Esophagus squamous epithelium (tissue), 5 donors: ENCODE measurements at regions not wholly inside any gene's neighbourhood (a gene's known extent, or its start where the extent isn't known, plus 50 kb on each side); places are given as distances from the start of the nearest gene placed in this dataset.
A peak's percentile ranks its signal among the peaks of the same experiment; 100 is the strongest.

Source experiments
- DNase-seq: peaks from one replicate; lab custom pipeline; 2025; lab: John Stamatoyannopoulos, UW
- H3K27ac ChIP-seq, 4 donors: fragments of 200-600 bp; sonication (generic); one replicate each; pipeline ENCODE4 v1.5.1; 2016 to 2019; ENCODE audit warnings: mild to moderate bottlenecking in 1 of 4
- H3K27me3 ChIP-seq, 4 donors: fragments of 200-600 bp; sonication (generic); 1 replicate in 3 of 4; 2 replicates in 1 of 4; pipeline versions ENCODE4 v1.5.1 to v1.6.0; 2017 to 2021; ENCODE audit warnings: antibody characterized with exemption in 1 of 4
- H3K36me3 ChIP-seq, 3 donors: fragments of 200-600 bp; sonication (generic); one replicate each; pipeline ENCODE4 v1.5.1; 2016 to 2019
- H3K4me1 ChIP-seq, 3 donors: fragments of 200-600 bp; sonication (generic); one replicate each; pipeline ENCODE4 v1.5.1; 2017 to 2019
- H3K4me3 ChIP-seq, 4 donors: fragments of 200-600 bp; sonication (generic); 1 replicate in 3 of 4; 2 replicates in 1 of 4; pipeline ENCODE4 v1.5.1; 2016 to 2019; ENCODE audit warnings: mild to moderate bottlenecking in 2 of 4, moderate library complexity in 1 of 4
- H3K9me3 ChIP-seq, 3 donors: fragments of 200-600 bp; sonication (generic); one replicate each; pipeline ENCODE4 v1.5.1; 2016 to 2019
- POLR2A ChIP-seq, 4 donors: fragments of 450-650 bp; IDR thresholded peaks; one replicate each; pipeline ENCODE4 v1.6.1; 2017; ENCODE audit warnings: antibody characterized with exemption in 4 of 4, mild to moderate bottlenecking in 4 of 4, moderate library complexity in 3 of 4
- WGBS, 2 donors: methylation state at CpG; one replicate each; pipeline ENCODE4 v1.1.5; 2018; 5-methylcytosine and 5-hydroxymethylcytosine counted together
- intact Hi-C: fragments of 100-400 bp; cut with DNase I; formaldehyde crosslinking; loops from one replicate; pipeline ENCODE4 v1.15.0; 2022
- TF ChIP-seq, protein P1 (sequence below), 6 experiments: fragments of 450-650 bp in 4 of 6; fragments of 200-600 bp in 2 of 6; sonication (generic) in 2 of 6; IDR thresholded peaks; one replicate each; pipeline ENCODE4 v1.5.1; 2016 to 2019; ENCODE audit warnings: antibody characterized with exemption in 6 of 6, mild to moderate bottlenecking in 4 of 6, moderate library complexity in 4 of 6
- donor health status: DM: yes; HTN: yes; CAD: no.

DNA sequence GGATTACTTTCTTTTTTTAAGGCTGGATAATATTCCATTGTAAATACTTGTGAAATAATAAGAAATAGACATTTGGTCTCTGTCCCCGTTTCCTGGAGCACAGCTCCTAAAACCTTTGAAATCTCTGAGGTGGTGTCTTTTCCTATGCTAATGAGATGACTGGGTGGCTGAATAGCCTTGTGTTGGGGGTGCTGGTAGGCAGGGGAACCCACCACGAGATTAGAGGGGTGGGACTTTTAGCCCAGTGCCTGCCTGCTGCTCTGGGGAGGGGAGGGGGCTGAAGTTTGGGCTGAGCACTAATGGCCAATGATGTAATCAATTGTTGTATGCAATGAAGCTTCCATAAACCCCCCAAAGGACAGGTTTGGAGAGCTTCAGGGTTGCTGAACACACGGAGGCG lies 175.7 kb downstream of the FGF9 start:
- TF ChIP-seq POLR2A (IDR thresholded peaks at IDR 0.05) = no peak
- TF ChIP-seq, protein P1, sequence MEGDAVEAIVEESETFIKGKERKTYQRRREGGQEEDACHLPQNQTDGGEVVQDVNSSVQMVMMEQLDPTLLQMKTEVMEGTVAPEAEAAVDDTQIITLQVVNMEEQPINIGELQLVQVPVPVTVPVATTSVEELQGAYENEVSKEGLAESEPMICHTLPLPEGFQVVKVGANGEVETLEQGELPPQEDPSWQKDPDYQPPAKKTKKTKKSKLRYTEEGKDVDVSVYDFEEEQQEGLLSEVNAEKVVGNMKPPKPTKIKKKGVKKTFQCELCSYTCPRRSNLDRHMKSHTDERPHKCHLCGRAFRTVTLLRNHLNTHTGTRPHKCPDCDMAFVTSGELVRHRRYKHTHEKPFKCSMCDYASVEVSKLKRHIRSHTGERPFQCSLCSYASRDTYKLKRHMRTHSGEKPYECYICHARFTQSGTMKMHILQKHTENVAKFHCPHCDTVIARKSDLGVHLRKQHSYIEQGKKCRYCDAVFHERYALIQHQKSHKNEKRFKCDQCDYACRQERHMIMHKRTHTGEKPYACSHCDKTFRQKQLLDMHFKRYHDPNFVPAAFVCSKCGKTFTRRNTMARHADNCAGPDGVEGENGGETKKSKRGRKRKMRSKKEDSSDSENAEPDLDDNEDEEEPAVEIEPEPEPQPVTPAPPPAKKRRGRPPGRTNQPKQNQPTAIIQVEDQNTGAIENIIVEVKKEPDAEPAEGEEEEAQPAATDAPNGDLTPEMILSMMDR (IDR thresholded peaks at IDR 0.05) = no peak
- no peaks in the 10 kb centered on the region for H3K9me3 ChIP-seq
- intact Hi-C loops = no loop called here
- H3K27me3 ChIP-seq = no peaks in the 10 kb centered on the region
- no peak for DNase-seq
- no peaks in the 10 kb centered on the region for H3K4me1 ChIP-seq
- H3K36me3 ChIP-seq = no peaks in the 10 kb centered on the region
- no peak overlapping the region for H3K27ac ChIP-seq
- no peak overlapping the region for H3K4me3 ChIP-seq
- WGBS, 2 donors = 62 to 77% methylated on average over 4 of the region's 4 CpGs

DNA sequence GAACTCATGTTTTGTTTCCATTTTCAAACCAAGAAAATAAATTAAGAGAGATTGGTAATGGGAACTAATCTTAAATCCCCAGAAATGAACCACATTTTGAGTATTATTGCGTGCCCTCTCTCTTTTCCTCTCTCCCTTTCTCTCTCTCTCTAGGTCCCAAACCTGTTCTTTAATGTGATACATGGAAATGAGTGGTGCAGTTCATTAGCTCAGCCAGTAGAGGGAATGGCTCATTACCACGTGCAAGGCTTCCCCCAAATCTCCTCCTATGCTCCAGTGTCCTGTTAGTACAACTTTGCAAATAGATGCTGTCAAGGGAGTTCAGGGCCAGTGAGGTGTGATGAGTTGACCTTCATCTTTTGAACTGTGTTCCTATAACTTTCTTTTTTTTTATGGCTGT lies 178.4 kb downstream of the FGF9 start:
- TF ChIP-seq, protein P1 (IDR thresholded peaks at IDR 0.05) = peak in 5 of 6 experiments; percentile 43 to 62 (median 48)
- TF ChIP-seq POLR2A (IDR thresholded peaks at IDR 0.05) = no peak
- Histone ChIP-seq H3K4me3 (no peak overlapping the region), H3K36me3 (no peaks in the 10 kb centered on the region), H3K27ac (no peak overlapping the region), H3K27me3 (no peaks in the 10 kb centered on the region), H3K4me1 (no peaks in the 10 kb centered on the region), H3K9me3 (no peaks in the 10 kb centered on the region)
- 33 to 38% methylated on average over 2 of the region's 2 CpGs for WGBS, 2 donors
- DNase-seq = no peak
- intact Hi-C loops = no loop called here

DNA sequence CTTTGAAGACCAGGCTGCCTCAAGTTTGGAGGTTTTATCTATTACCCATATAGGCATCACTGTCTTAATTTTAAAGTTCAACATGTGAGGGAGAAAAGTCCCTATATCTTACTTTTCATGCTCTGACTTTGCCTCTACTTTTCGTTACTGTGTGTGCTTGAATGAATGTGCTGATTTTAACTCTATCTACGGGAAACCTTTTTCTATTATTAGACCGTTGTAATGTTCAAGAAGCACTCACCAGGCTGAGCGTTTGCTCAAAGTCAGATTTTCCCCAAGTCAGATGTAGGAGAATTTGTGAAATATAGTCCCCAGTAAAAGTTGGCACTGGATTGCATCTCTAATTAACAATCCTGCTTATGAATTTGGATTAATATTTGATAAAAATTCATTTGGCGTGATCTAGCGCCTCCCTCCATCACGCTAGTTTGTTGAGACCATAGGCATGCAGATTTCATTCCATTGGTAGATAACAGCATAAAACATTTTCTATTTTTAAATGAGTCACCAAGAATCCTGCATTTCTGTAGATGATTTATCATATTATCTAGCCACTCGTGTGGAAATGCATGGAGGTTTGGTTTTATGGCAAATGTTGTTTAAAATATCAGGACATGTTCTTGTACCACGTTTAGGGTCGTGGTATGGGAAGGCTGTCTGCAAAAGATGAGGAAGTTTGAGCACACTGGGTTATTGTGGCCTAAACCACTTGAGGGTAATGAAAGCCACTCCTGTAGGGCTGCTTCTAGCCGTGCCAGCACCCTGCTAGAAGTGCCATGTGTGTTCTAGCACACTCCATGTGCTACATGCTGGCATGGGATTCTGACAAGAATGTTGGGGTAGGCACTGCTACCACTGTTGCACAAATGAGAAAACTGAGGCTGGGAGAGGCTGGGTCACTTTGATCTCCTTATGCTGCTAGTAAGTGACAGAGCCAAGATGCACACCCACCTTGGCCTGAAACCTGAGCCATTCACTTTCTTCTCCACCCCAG lies 179.4 kb downstream of the FGF9 start:
- H3K9me3 ChIP-seq = no peaks in the 10 kb centered on the region
- no peak overlapping the region for H3K27ac ChIP-seq
- intact Hi-C loops = no loop called here
- no peaks in the 10 kb centered on the region for H3K27me3 ChIP-seq
- no peak for TF ChIP-seq POLR2A (IDR thresholded peaks at IDR 0.05)
- TF ChIP-seq, protein P1 (IDR thresholded peaks at IDR 0.05) = no peak
- H3K36me3 ChIP-seq = no peaks in the 10 kb centered on the region
- no peaks in the 10 kb centered on the region for H3K4me1 ChIP-seq
- no peak overlapping the region for H3K4me3 ChIP-seq
- DNase-seq = no peak
- 70 to 73% methylated on average over 11 of the region's 11 CpGs for WGBS, 2 donors

DNA sequence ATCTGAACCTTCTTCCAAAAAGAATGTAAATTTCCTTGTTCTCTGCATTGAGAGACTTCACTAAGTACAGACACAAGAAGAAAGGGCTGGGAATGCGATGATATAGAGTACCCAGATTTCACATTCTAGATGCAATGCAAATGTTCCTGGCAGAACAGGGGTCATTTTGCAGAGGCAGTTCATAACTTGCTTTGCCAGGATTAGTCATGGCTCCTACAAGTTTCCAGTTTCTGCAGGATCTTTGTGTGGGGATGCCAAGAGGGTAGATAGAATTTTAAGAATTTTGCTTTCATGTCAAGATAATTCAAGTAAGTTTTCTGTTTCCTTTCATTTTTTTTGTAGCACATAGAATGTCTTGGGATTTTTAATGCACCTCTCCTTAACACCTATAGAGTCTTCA lies 181.2 kb downstream of the FGF9 start:
- Histone ChIP-seq H3K36me3 (no peaks in the 10 kb centered on the region), H3K4me3 (no peak overlapping the region), H3K27ac (no peak overlapping the region), H3K9me3 (no peaks in the 10 kb centered on the region), H3K4me1 (no peaks in the 10 kb centered on the region), H3K27me3 (no peaks in the 10 kb centered on the region)
- no peak for DNase-seq
- WGBS, 2 donors = 33 to 43% methylated on average over 1 of the region's 1 CpG
- intact Hi-C loops = no loop called here
- TF ChIP-seq, protein P1 (IDR thresholded peaks at IDR 0.05) = no peak
- no peak for TF ChIP-seq POLR2A (IDR thresholded peaks at IDR 0.05)

DNA sequence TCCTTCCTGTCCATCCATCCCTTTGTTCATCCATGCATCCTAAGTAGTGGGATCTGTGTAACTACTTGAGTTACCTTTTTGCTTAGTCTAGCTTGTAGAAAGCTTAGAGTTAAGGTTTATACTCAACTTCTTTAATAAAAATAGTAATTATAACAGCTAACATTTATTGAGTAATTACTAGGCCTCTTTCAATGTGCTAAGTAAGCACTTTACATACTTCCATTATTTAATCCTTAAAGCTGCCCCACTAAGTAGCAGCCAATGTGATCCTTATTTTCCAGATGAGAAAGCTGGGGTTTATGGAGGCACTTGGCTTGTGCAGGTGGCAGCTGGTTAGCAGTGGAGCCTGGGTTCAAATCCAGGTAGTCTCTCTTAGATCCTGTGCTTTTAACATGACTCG lies 182.9 kb downstream of the FGF9 start:
- no peak for DNase-seq
- 86 to 100% methylated on average over 1 of the region's 1 CpG for WGBS, 2 donors
- no peak overlapping the region for H3K4me3 ChIP-seq
- no peaks in the 10 kb centered on the region for H3K36me3 ChIP-seq
- H3K9me3 ChIP-seq = no peaks in the 10 kb centered on the region
- no peak overlapping the region for H3K27ac ChIP-seq
- TF ChIP-seq, protein P1 (IDR thresholded peaks at IDR 0.05) = no peak
- TF ChIP-seq POLR2A (IDR thresholded peaks at IDR 0.05) = no peak
- intact Hi-C loops = no loop called here
- no peaks in the 10 kb centered on the region for H3K27me3 ChIP-seq
- no peaks in the 10 kb centered on the region for H3K4me1 ChIP-seq
